ENCODE measurements at regions not wholly inside any gene's neighbourhood (a gene's known extent, or its start where the extent isn't known, plus 50 kb on each side); places are given as distances from the start of the nearest gene placed in this dataset.

DNA sequence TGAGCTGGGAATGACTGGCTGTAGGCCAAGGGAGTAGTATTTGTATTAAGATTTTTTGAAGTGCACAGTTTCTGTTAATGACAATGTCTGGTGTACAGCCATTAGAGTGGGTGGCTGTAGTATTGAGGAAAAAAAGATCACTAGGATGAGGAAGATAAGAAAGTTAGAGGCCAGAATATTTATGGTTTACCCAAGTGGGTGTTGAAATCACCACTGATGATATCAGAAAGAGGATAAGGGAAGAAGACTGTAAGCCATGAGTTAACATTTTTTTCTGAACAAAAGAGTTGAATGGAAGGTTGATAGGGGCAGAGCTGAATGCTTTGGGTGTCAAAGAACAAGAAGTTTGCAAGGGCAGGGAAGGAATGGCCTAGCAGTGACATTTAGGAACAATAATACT lies 104.7 kb downstream of the PRDM13 start:
- no peak for TF ChIP-seq CTCF (tag by site-specific recombination; IDR thresholded peaks at IDR 0.05)
- no peak for TF ChIP-seq ZBTB1 (tag by site-specific recombination; IDR thresholded peaks at IDR 0.05)
- no peak for TF ChIP-seq ZNF747 (tag by site-specific recombination; IDR thresholded peaks at IDR 0.05)
- no peak for TF ChIP-seq ZBTB26 (tag by site-specific recombination; optimal IDR thresholded peaks at IDR 0.05)

Measured in HEK293 (cell line).